Liver (tissue), 3 donors: ENCODE measurements at regions not wholly inside any gene's neighbourhood (a gene's known extent, or its start where the extent isn't known, plus 50 kb on each side); places are given as distances from the start of the nearest gene placed in this dataset.

ENCODE experiments used
- EGR1 ChIP-seq, 2 donors: IDR thresholded peaks; 2 replicates each; pipeline ENCODE4 v1.6.1; 2016 to 2018; ENCODE audit warnings: antibody characterized with exemption in 2 of 2, low read depth in 2 of 2
- GABPA ChIP-seq, 2 donors: IDR thresholded peaks in 1 of 2; conservative IDR thresholded peaks in 1 of 2; 2 replicates each; pipeline ENCODE4 v1.6.1; 2016; ENCODE audit warnings: antibody characterized with exemption in 2 of 2, mild to moderate bottlenecking in 1 of 2, moderate library complexity in 1 of 2
- JUND ChIP-seq, 2 donors: IDR thresholded peaks; 2 replicates each; pipeline ENCODE4 v1.6.1; 2016; ENCODE audit warnings: antibody characterized with exemption in 2 of 2
- RAD21 ChIP-seq, 2 donors: IDR thresholded peaks; 2 replicates each; pipeline ENCODE4 v1.6.1; 2016; ENCODE audit warnings: antibody characterized with exemption in 2 of 2, mild to moderate bottlenecking in 2 of 2
- TAF1 ChIP-seq: conservative IDR thresholded peaks from 2 replicates; pipeline ENCODE4 v1.6.1; 2016; ENCODE audit warnings: antibody characterized with exemption, mild to moderate bottlenecking
- YY1 ChIP-seq: IDR thresholded peaks from 2 replicates; pipeline ENCODE4 v1.6.1; 2016; ENCODE audit warnings: antibody characterized with exemption, mild to moderate bottlenecking
- TF ChIP-seq, protein P1 (sequence below): IDR thresholded peaks from 2 replicates; pipeline ENCODE4 v1.6.1; 2016; ENCODE audit warnings: antibody characterized with exemption, mild to moderate bottlenecking
- TF ChIP-seq, protein P2 (sequence below): fragments of 150-350 bp; IDR thresholded peaks from 2 replicates; pipeline ENCODE4 v1.5.1; 2017; ENCODE audit warnings: improper control_type of control experiment, low read depth, low read length; ENCODE audit not compliant: missing input control
- TF ChIP-seq, protein P3 (sequence below): IDR thresholded peaks from 2 replicates; pipeline ENCODE4 v1.6.1; 2016; ENCODE audit warnings: antibody characterized with exemption
- TF ChIP-seq, protein P4 (sequence below): IDR thresholded peaks from 2 replicates; pipeline ENCODE4 v1.6.1; 2016; ENCODE audit warnings: antibody characterized with exemption
- donor health status: healthy.
- donor health status: healthy.

DNA sequence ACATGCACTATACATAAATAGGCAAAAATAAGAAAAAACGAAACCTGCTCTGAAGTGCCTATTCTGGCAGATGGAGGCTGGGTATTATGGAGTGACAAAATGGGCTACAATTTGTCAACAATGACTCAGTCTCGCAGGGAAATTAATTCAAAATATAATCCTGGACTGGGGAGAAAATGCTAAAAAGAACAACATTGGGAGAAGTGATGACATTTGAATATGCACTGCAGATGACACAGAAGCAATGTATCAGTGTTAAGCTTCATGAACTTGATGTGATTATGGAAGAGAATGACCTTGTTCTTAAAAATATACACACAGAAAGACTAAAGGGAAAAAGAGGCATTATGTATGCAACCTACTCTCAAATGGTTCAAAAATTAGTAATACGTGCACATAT lies 74.8 kb upstream of the PSMD7 start:
- TF ChIP-seq RAD21 (IDR thresholded peaks at IDR 0.05): no peak
- TF ChIP-seq, protein P1, sequence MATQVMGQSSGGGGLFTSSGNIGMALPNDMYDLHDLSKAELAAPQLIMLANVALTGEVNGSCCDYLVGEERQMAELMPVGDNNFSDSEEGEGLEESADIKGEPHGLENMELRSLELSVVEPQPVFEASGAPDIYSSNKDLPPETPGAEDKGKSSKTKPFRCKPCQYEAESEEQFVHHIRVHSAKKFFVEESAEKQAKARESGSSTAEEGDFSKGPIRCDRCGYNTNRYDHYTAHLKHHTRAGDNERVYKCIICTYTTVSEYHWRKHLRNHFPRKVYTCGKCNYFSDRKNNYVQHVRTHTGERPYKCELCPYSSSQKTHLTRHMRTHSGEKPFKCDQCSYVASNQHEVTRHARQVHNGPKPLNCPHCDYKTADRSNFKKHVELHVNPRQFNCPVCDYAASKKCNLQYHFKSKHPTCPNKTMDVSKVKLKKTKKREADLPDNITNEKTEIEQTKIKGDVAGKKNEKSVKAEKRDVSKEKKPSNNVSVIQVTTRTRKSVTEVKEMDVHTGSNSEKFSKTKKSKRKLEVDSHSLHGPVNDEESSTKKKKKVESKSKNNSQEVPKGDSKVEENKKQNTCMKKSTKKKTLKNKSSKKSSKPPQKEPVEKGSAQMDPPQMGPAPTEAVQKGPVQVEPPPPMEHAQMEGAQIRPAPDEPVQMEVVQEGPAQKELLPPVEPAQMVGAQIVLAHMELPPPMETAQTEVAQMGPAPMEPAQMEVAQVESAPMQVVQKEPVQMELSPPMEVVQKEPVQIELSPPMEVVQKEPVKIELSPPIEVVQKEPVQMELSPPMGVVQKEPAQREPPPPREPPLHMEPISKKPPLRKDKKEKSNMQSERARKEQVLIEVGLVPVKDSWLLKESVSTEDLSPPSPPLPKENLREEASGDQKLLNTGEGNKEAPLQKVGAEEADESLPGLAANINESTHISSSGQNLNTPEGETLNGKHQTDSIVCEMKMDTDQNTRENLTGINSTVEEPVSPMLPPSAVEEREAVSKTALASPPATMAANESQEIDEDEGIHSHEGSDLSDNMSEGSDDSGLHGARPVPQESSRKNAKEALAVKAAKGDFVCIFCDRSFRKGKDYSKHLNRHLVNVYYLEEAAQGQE: no peak
- TF ChIP-seq, protein P2, sequence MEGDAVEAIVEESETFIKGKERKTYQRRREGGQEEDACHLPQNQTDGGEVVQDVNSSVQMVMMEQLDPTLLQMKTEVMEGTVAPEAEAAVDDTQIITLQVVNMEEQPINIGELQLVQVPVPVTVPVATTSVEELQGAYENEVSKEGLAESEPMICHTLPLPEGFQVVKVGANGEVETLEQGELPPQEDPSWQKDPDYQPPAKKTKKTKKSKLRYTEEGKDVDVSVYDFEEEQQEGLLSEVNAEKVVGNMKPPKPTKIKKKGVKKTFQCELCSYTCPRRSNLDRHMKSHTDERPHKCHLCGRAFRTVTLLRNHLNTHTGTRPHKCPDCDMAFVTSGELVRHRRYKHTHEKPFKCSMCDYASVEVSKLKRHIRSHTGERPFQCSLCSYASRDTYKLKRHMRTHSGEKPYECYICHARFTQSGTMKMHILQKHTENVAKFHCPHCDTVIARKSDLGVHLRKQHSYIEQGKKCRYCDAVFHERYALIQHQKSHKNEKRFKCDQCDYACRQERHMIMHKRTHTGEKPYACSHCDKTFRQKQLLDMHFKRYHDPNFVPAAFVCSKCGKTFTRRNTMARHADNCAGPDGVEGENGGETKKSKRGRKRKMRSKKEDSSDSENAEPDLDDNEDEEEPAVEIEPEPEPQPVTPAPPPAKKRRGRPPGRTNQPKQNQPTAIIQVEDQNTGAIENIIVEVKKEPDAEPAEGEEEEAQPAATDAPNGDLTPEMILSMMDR: no peak
- no peak for TF ChIP-seq TAF1
- TF ChIP-seq, protein P3, sequence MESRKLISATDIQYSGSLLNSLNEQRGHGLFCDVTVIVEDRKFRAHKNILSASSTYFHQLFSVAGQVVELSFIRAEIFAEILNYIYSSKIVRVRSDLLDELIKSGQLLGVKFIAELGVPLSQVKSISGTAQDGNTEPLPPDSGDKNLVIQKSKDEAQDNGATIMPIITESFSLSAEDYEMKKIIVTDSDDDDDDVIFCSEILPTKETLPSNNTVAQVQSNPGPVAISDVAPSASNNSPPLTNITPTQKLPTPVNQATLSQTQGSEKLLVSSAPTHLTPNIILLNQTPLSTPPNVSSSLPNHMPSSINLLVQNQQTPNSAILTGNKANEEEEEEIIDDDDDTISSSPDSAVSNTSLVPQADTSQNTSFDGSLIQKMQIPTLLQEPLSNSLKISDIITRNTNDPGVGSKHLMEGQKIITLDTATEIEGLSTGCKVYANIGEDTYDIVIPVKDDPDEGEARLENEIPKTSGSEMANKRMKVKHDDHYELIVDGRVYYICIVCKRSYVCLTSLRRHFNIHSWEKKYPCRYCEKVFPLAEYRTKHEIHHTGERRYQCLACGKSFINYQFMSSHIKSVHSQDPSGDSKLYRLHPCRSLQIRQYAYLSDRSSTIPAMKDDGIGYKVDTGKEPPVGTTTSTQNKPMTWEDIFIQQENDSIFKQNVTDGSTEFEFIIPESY: no peak
- no peak for TF ChIP-seq JUND (IDR thresholded peaks at IDR 0.05)
- TF ChIP-seq YY1: no peak
- TF ChIP-seq, protein P4, sequence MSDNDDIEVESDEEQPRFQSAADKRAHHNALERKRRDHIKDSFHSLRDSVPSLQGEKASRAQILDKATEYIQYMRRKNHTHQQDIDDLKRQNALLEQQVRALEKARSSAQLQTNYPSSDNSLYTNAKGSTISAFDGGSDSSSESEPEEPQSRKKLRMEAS: no peak
- no peak for TF ChIP-seq GABPA (IDR thresholded peaks at IDR 0.05 in 1 of 2, conservative IDR thresholded peaks at IDR 0.05 in 1 of 2)
- TF ChIP-seq EGR1 (IDR thresholded peaks at IDR 0.05; ENCODE audit: low read depth in 2 of 2): no peak
